CD4-positive, alpha-beta memory T cell (primary cell): ENCODE measurements at regions not wholly inside any gene's neighbourhood (a gene's known extent, or its start where the extent isn't known, plus 50 kb on each side); places are given as distances from the start of the nearest gene placed in this dataset.

Experiments used
- CTCF ChIA-PET: fragments of 350-600 bp; sonication (Branson Sonifier 250); formaldehyde crosslinking; loops from one replicate; lab custom pipeline; 2021; ENCODE audit warnings: inconsistent platforms; ENCODE audit not compliant: partially characterized antibody; lab: Charles Lee
- POLR2A ChIA-PET: fragments of 350-600 bp; sonication (Branson Sonifier 250); formaldehyde crosslinking; loops from one replicate; lab custom pipeline; 2021; ENCODE audit not compliant: partially characterized antibody; lab: Charles Lee
- DNase-seq, 5 donors: peaks; one replicate each; pipeline versions ENCODE4 v3.0.0 to v3.0.0-alpha.2; 2020 to 2022; ENCODE audit warnings: mixed read lengths in 1 of 5
- H3K27ac ChIP-seq: one replicate; pipeline ENCODE4 v1.7.0; 2013; ENCODE audit warnings: low read depth, low read length
- H3K27me3 ChIP-seq: 2 replicates; pipeline ENCODE4 v1.7.0; 2013; ENCODE audit warnings: mild to moderate bottlenecking, low read length, moderate library complexity; ENCODE audit not compliant: insufficient read depth
- H3K36me3 ChIP-seq: 2 replicates; pipeline ENCODE4 v1.7.0; 2013; ENCODE audit warnings: mild to moderate bottlenecking, low read length, moderate library complexity; ENCODE audit not compliant: insufficient read depth
- H3K4me1 ChIP-seq: 2 replicates; pipeline ENCODE4 v1.7.0; 2013; ENCODE audit warnings: mild to moderate bottlenecking, low read length, moderate library complexity; ENCODE audit not compliant: insufficient read depth
- H3K4me3 ChIP-seq, 2 donors: one replicate each; pipeline ENCODE4 v1.7.0; 2013; ENCODE audit warnings: low read length in 2 of 2, mild to moderate bottlenecking in 1 of 2
- H3K9me3 ChIP-seq, 2 donors: one replicate each; pipeline ENCODE4 v1.7.0; 2013; ENCODE audit warnings: low read length in 2 of 2, control low read depth in 1 of 2; ENCODE audit not compliant: control insufficient read depth in 1 of 2
- H3K27ac Mint-ChIP-seq, 7 donors: one replicate each; pipeline ENCODE4 v1.8.0; 2020 to 2021; ENCODE audit warnings: mixed read lengths in 7 of 7, mild to moderate bottlenecking in 6 of 7, inconsistent platforms in 3 of 7, moderate library complexity in 3 of 7
- H3K27me3 Mint-ChIP-seq, 2 donors: one replicate each; pipeline ENCODE4 v1.8.0; 2020 to 2021; ENCODE audit warnings: mixed read lengths in 2 of 2
- H3K36me3 Mint-ChIP-seq, 2 donors: one replicate each; pipeline ENCODE4 v1.8.0; 2020 to 2021; ENCODE audit warnings: mixed read lengths in 2 of 2, inconsistent platforms in 1 of 2, mild to moderate bottlenecking in 1 of 2
- H3K4me1 Mint-ChIP-seq, 4 donors: one replicate each; pipeline ENCODE4 v1.8.0; 2020 to 2021; ENCODE audit warnings: mixed read lengths in 4 of 4, mild to moderate bottlenecking in 1 of 4
- H3K4me3 Mint-ChIP-seq, 8 donors: one replicate each; pipeline ENCODE4 v1.8.0; 2020 to 2021; ENCODE audit warnings: mixed read lengths in 8 of 8, mild to moderate bottlenecking in 7 of 8, moderate library complexity in 6 of 8, inconsistent platforms in 3 of 8
- H3K9me3 Mint-ChIP-seq, 8 donors: one replicate each; pipeline ENCODE4 v1.8.0; 2020 to 2021; ENCODE audit warnings: mixed read lengths in 8 of 8, mild to moderate bottlenecking in 5 of 8, inconsistent platforms in 3 of 8, moderate library complexity in 1 of 8
- intact Hi-C: fragments of 100-400 bp; cut with micrococcal nuclease; formaldehyde crosslinking; loops from one replicate; pipeline ENCODE4 v1.15.1; 2023

- no peaks in the 10 kb centered on the region for H3K9me3 ChIP-seq
- Mint-ChIP-seq H3K4me1 (no peaks in the 10 kb centered on the region), H3K4me3 (no peak overlapping the region), H3K9me3 (peaks cover 0 to 9% (median 6%) of the 10 kb centered on the region in 8 donors), H3K27me3 (peaks cover 27 to 41% of the 10 kb centered on the region in 2 donors), H3K27ac (no peak overlapping the region), H3K36me3 (no peaks in the 10 kb centered on the region)
- CTCF ChIA-PET = no interaction called here
- no peaks in the 10 kb centered on the region for H3K36me3 ChIP-seq
- POLR2A ChIA-PET = no interaction called here
- H3K4me3 ChIP-seq = no peak overlapping the region
- DNase-seq = no peak
- H3K27ac ChIP-seq = no peak overlapping the region
- H3K4me1 ChIP-seq = no peaks in the 10 kb centered on the region
- intact Hi-C loops = no loop called here
- peaks cover 3% of the 10 kb centered on the region for H3K27me3 ChIP-seq
Observed at GRCh38 chr5:176180339-176180738, 57.9 kb upstream of the SIMC1 start.

- Histone ChIP-seq H3K4me1 (no peaks in the 10 kb centered on the region), H3K9me3 (no peaks in the 10 kb centered on the region), H3K27me3 (peaks cover 3% of the 10 kb centered on the region), H3K36me3 (no peaks in the 10 kb centered on the region), H3K27ac (no peak overlapping the region), H3K4me3 (no peak overlapping the region)
- Mint-ChIP-seq H3K4me3 (no peak overlapping the region), H3K27ac (no peak overlapping the region), H3K36me3 (no peaks in the 10 kb centered on the region), H3K9me3 (peaks cover 0 to 9% (median 6%) of the 10 kb centered on the region in 8 donors), H3K27me3 (peaks cover 27 to 38% of the 10 kb centered on the region in 2 donors), H3K4me1 (no peaks in the 10 kb centered on the region)
- CTCF ChIA-PET = no interaction called here
- POLR2A ChIA-PET = no interaction called here
- no peak for DNase-seq
- intact Hi-C loops = no loop called here
Observed at GRCh38 chr5:176180781-176181180, 57.4 kb upstream of the SIMC1 start.

GRCh38 chr5:176181271-176181855, 56.9 kb upstream of the SIMC1 start:
- POLR2A ChIA-PET = no interaction called here
- Mint-ChIP-seq H3K36me3 (no peaks in the 10 kb centered on the region), H3K27ac (no peak overlapping the region), H3K27me3 (peaks cover 22 to 32% of the 10 kb centered on the region in 2 donors), H3K4me3 (no peak overlapping the region), H3K9me3 (peaks cover 0 to 9% (median 6%) of the 10 kb centered on the region in 8 donors), H3K4me1 (no peaks in the 10 kb centered on the region)
- no peaks in the 10 kb centered on the region for H3K36me3 ChIP-seq
- peaks cover 3% of the 10 kb centered on the region for H3K27me3 ChIP-seq
- DNase-seq = no peak
- H3K4me3 ChIP-seq = no peak overlapping the region
- intact Hi-C loops = no loop called here
- H3K9me3 ChIP-seq = no peaks in the 10 kb centered on the region
- H3K4me1 ChIP-seq = no peaks in the 10 kb centered on the region
- H3K27ac ChIP-seq = no peak overlapping the region
- CTCF ChIA-PET = no interaction called here

GRCh38 chr5:176183321-176184074, 54.7 kb upstream of the SIMC1 start:
- intact Hi-C loops = no loop called here
- POLR2A ChIA-PET = no interaction called here
- Histone ChIP-seq H3K27ac (no peak overlapping the region), H3K9me3 (no peaks in the 10 kb centered on the region), H3K36me3 (no peaks in the 10 kb centered on the region), H3K4me3 (no peak overlapping the region), H3K27me3 (no peaks in the 10 kb centered on the region), H3K4me1 (no peaks in the 10 kb centered on the region)
- no peak for DNase-seq
- no peak overlapping the region for H3K27ac Mint-ChIP-seq
- CTCF ChIA-PET = no interaction called here
- H3K4me3 Mint-ChIP-seq = no peak overlapping the region
- no peaks in the 10 kb centered on the region for H3K4me1 Mint-ChIP-seq
- no peaks in the 10 kb centered on the region for H3K36me3 Mint-ChIP-seq
- peaks cover 0 to 7% (median 3%) of the 10 kb centered on the region in 8 donors for H3K9me3 Mint-ChIP-seq
- H3K27me3 Mint-ChIP-seq = peaks cover 9 to 14% of the 10 kb centered on the region in 2 donors

GRCh38 chr5:176184608-176185132, 53.6 kb upstream of the SIMC1 start:
- Histone ChIP-seq H3K36me3 (no peaks in the 10 kb centered on the region), H3K27ac (no peak overlapping the region), H3K27me3 (no peaks in the 10 kb centered on the region), H3K4me1 (no peaks in the 10 kb centered on the region), H3K4me3 (no peak overlapping the region), H3K9me3 (no peaks in the 10 kb centered on the region)
- Mint-ChIP-seq H3K36me3 (no peaks in the 10 kb centered on the region), H3K4me1 (no peaks in the 10 kb centered on the region), H3K4me3 (no peak overlapping the region), H3K27ac (no peak overlapping the region), H3K27me3 (peaks cover 5 to 7% of the 10 kb centered on the region in 2 donors), H3K9me3 (peaks cover 0 to 2% (median 0%) of the 10 kb centered on the region in 8 donors)
- ChIA-PET CTCF (no interaction called here), POLR2A (no interaction called here)
- intact Hi-C loops = no loop called here
- no peak for DNase-seq

- Mint-ChIP-seq H3K27ac (no peak overlapping the region), H3K4me1 (no peaks in the 10 kb centered on the region), H3K4me3 (no peak overlapping the region), H3K27me3 (peaks cover 1 to 5% of the 10 kb centered on the region in 2 donors), H3K36me3 (no peaks in the 10 kb centered on the region), H3K9me3 (no peaks in the 10 kb centered on the region)
- intact Hi-C loops = no loop called here
- H3K4me3 ChIP-seq = no peak overlapping the region
- DNase-seq = no peak
- no peaks in the 10 kb centered on the region for H3K36me3 ChIP-seq
- H3K9me3 ChIP-seq = no peaks in the 10 kb centered on the region
- POLR2A ChIA-PET = no interaction called here
- no peak overlapping the region for H3K27ac ChIP-seq
- CTCF ChIA-PET = no interaction called here
- no peaks in the 10 kb centered on the region for H3K27me3 ChIP-seq
- no peaks in the 10 kb centered on the region for H3K4me1 ChIP-seq
Observed at GRCh38 chr5:176185133-176185733, 53.0 kb upstream of the SIMC1 start.

GRCh38 chr5:176186107-176186506, 52.1 kb upstream of the SIMC1 start:
- H3K27ac Mint-ChIP-seq = no peak overlapping the region
- intact Hi-C loops = no loop called here
- POLR2A ChIA-PET = no interaction called here
- Histone ChIP-seq H3K4me3 (no peak overlapping the region), H3K9me3 (no peaks in the 10 kb centered on the region), H3K4me1 (no peaks in the 10 kb centered on the region), H3K27ac (no peak overlapping the region), H3K36me3 (no peaks in the 10 kb centered on the region), H3K27me3 (no peaks in the 10 kb centered on the region)
- H3K4me3 Mint-ChIP-seq = no peak overlapping the region
- H3K4me1 Mint-ChIP-seq = no peaks in the 10 kb centered on the region
- H3K36me3 Mint-ChIP-seq = no peaks in the 10 kb centered on the region
- CTCF ChIA-PET = no interaction called here
- no peaks in the 10 kb centered on the region for H3K9me3 Mint-ChIP-seq
- peaks cover 1 to 3% of the 10 kb centered on the region in 2 donors for H3K27me3 Mint-ChIP-seq
- no peak for DNase-seq
